Transverse colon (tissue), 1 donor: ENCODE measurements at regions not wholly inside any gene's neighbourhood (a gene's known extent, or its start where the extent isn't known, plus 50 kb on each side); places are given as distances from the start of the nearest gene placed in this dataset.

ENCODE experiments used
- EP300 ChIP-seq: sonication (generic); formaldehyde crosslinking; IDR thresholded peaks from one replicate; pipeline ENCODE4 v1.6.1; 2017; ENCODE audit warnings: antibody characterized with exemption, low read depth
- POLR2A ChIP-seq: fragments of 450-650 bp; IDR thresholded peaks from one replicate; pipeline ENCODE4 v1.6.1; 2016; ENCODE audit warnings: antibody characterized with exemption, mild to moderate bottlenecking, moderate library complexity

DNA sequence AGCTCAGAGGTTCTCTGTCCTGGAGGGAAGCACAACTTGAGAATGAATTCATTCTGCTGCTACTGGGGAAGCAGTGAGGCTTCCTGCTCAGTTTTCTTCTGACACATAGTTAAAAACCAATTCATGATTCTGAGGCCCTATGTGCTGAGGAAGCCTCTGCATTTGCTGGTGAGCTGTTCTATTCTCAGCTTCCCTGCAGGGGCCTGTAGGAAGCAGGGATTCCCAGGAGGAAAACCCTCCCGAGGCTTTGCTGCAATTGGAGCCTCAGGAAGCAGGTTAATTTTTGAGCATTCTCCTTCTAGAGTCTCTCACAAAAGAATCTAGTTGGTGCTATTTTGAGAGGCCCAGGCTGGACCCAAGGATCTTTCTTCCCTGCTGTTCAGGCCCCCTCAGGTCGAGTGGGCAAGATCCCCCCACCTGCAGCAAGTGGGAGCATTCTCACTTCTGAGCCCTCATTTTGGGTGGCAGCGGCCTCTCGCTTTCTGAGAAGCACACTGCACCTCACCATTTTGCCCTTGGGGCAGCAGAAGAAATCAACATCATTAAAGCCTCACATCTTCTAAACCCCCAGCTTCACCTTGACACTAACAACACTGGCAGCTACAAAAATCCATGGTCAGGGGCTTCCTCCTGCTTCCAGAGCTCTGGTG lies 197.5 kb upstream of the TSC22D2 start:
- TF ChIP-seq EP300 (no peak), POLR2A (no peak)
